AG20443 (cell line): ENCODE measurements at regions not wholly inside any gene's neighbourhood (a gene's known extent, or its start where the extent isn't known, plus 50 kb on each side); places are given as distances from the start of the nearest gene placed in this dataset.
"Not testable (repeated sequence)": the region's sequence is repeated elsewhere in the genome, so short reads cannot be mapped to it uniquely, and the experiment has no call there.

ENCODE experiments used
- DNase-seq: peaks from one replicate; pipeline ENCODE4 v3.0.0; 2012; ENCODE audit warnings: low spot score, mixed read lengths

- DNase-seq, result no peak
Measured at GRCh38 chr6:113754291-113754690, 102.9 kb upstream of the MARCKS start.

DNA sequence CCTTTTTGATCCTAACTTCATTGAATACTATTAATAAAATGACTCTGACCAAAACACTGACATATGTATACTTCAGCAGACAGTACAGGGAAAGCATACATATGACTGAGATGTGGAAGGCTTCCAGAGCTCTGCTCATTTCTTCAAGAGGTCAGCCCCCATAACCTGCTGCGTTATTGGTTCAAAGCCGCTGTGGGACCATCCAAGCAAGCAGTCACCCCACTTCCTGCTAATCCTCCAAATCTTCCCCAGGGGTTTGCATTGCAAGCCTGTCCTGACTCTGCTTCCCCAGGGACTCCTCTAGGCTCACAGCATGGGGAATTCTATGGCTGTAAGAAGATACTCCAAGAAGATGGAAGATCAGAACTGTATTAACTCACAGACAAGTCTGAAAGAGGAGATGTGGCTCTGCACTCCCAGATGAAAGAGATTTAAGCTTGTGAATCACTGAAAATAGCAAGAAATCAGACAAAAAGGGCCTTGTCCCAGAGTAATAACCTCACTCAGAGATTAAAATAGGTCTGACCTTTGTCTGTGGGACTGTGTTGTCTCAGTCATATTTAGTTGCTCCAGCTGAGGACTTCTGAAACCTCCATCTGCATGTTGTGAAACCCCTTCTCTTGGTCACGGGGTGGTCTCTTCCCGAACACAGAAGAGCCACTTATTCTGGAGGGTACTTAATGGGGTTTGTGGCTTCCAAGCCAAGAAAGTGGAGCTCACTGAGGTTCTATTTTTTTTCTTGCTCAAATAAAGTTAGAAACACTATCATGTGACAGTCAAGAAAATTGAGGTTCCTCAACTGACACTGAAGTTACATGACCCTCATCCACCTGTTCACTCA lies 101.5 kb upstream of the MARCKS start:
- no peak for DNase-seq

DNA sequence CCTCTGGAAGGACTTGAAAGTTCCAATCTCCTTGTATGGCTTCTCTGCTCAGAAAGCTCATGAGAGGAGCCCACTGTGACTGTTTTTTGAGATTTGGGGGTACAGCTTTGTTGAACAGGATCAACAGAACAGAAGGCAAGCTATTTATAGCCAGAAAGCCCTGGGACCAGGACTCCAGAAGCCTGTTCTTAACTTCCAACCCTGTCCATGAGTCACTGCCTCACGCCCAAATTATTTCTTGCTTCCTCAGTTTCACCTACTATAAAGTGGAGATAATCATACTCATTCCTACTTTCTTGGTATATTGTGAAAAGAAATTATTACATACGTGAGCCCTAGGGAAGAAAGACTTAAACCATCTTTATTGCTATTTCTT lies 100.9 kb upstream of the MARCKS start:
- DNase-seq, result no peak

DNA sequence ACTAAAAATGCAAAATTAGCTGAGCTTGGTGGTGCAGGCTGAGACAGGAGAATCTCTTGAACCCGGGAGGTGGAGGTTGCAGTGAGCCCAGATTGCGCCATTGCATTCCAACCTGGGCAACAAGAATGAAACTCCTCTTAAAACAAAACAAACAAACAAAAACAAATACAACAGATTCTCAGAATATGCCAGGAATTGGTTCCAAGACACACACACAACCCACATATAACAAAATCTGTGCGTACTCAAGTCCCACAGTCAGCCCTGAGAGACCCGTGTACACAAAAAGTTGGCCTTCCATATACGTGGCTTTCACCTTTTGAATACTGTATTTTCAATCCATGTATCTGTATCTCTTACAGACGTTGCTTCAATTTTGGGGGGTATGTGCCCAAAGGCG lies 98.9 kb upstream of the MARCKS start:
- no peak for DNase-seq

GRCh38 chr6:113758826-113759574 lies 98.1 kb upstream of the MARCKS start:
- no peak for DNase-seq

GRCh38 chr6:113762641-113763040 lies 94.5 kb upstream of the MARCKS start:
- no peak for DNase-seq

DNA sequence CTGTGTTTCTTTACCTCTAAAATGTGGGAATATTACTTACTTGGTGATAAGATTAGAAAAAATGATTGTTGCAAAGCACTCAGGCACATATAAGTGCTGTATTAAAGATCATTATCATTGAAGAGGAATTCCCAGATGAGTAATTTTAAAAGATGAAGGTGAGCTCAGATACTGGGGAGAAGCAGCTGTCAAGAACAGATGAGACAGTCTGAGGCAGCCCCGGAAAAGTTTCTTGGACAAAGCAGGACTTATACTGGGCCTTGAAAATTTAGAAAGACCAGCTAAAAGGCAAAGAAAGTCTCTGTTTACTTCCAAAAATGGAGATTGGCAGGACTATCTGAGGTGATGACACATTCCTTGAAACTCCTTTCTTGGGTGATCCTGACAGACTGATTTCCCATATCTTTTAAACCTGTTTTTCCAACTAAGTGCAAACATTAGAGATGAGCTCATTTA lies 93.8 kb upstream of the MARCKS start:
- DNase-seq, result no peak

- DNase-seq, result peak; percentile 61
Measured at GRCh38 chr6:113763876-113764275, 93.3 kb upstream of the MARCKS start.

DNA sequence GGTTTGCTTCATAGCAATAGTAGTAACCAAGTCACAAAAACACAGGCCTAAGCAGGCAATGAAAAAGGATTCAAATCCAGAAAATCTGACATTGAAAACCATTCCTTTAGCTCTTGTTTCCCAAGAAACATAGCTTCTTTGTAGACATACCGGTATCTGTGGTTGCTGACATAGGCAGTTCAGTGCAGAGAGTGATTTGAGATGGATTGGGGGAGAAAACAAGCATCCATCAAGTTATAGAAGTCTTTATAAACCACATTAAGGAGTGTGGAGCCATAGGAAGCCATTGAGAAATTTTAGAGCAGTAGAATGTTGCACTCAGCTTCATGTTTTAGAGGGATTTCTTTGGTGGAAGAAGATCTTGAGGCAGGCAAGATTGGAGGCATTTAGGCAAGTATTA lies 91.2 kb upstream of the MARCKS start:
- no peak for DNase-seq

DNA sequence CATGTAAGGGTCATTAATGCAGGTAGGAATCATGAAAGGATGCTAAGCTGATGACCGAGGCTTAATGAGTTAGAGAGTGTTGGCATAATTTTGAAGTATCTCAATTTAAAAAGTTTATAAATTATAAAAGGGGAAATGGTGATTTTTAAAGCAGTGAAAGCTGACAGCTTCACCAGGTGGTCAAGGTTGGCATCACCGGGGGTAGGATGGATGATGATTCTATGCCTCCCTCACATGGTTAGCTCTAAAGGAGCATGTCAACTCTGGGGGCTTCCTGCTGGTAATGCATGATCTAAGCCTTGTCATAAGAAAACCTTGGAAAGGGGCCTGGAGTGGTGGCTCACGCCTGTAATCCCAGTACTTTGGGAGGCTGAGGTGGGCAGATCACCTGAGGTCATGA lies 89.2 kb upstream of the MARCKS start:
- DNase-seq, result no peak

GRCh38 chr6:113772961-113773360 lies 84.2 kb upstream of the MARCKS start:
- DNase-seq, result no peak

DNA sequence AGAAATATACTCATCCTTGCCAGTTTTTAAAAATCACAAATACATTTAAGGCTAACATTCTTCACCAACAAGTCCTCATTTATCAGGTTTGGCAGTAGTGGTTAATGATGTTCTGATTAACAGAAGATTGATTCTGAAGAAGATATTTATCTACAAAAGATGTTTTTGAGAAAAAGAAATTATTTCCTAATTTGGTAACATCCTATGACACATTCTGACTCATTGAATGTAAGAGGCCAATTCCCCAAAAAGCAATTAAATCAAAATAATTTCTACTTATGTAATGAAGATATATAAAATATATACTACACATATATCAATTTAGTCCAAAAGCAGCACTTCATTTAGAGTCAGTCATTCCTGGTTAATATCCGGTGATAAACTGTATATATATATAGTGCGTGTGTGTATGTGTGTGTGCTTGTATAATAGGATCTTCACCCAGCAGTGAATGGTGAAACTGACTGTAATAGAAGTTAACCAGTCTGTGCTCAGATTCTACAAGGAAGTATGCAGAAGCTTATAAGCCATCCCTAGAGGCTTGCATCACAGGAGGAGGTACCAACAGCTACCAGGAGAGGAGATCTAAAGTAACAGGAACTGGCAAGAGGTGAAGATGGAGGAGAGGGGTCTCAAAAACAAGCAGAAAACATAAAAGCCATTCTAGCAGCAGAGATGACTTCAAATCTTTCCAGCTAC lies 82.9 kb upstream of the MARCKS start:
- DNase-seq, result peak; percentile 28

GRCh38 chr6:113776998-113777397 lies 80.1 kb upstream of the MARCKS start:
- no peak for DNase-seq

DNA sequence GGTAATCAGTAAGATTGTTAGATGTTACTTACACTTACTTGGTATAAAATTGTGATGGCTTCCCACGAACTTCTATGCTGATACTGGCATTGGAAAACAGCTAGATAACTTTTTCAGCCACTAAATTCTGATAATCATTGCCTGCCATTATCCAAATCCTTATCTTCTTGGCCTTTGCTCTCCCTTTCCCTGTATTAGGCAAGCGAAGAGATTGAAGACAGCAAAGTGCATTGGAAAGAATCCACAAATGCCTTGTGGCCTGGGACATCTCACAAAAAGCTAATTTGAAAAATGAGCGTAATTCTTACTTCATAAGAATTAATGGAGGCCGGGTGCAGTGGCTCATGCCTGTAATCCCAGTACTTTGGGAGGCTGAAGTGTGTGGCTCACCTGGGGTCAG lies 79.5 kb upstream of the MARCKS start:
- DNase-seq, result no peak

DNA sequence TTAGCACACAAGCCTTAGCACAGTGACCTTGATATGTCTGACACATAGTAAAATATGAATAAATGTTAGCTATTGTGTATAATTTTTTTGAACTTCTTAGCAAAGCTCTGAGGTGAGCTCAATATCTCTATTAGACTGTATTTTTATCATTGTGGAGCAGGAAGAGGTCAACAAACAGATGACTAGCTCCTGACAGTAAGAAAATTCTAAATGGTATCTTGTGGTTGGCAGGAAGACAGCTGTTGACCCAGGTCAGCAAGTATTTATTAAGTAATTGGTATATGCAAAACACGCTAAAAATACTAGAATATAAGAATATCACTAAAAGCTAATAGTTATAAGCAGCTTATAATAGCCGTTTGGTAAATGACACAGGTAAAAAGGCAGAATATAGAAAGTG lies 77.5 kb upstream of the MARCKS start:
- DNase-seq, result no peak

- DNase-seq, result no peak
Measured at GRCh38 chr6:113782636-113783035, 74.5 kb upstream of the MARCKS start.

DNA sequence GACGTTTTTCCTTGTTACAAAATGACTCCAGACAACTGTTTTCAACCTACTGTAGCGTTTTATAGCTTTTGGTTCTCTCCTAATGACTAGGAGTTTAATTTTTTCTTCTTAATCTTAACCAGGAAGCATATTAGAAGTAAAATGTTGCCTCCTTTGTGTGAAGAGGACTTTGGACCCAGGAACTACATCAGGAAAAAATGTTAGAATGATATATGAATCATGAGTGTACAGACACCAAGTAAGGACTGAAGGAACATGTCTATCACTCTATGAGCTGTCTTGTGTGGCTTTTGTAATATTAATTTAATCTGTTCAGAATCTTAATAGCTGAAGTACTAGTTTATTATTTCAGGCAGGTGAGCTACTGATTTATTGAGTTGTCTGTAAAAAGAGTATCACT lies 71.0 kb upstream of the MARCKS start:
- no peak for DNase-seq

GRCh38 chr6:113788586-113788985 lies 68.6 kb upstream of the MARCKS start:
- no peak for DNase-seq

DNA sequence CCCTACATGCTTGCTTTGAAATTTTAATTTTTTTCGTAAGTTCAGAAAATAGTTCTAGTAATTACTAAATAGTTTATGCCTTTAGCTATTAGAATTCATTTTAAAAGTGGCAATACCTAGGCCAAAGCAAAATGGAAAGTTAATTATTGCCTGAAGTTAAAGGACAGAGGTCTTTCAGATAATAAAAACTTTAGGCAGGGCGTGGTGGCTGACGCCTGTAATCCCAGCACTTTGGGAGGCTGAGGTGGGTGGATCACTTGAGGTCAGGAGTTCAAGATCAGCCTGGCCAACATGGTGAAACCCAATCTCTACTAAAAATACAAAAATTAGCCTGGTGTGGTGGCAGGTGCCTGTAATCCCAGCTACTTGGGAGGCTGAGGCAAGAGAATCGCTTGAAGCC lies 65.9 kb upstream of the MARCKS start:
- not testable (repeated sequence) for DNase-seq

DNA sequence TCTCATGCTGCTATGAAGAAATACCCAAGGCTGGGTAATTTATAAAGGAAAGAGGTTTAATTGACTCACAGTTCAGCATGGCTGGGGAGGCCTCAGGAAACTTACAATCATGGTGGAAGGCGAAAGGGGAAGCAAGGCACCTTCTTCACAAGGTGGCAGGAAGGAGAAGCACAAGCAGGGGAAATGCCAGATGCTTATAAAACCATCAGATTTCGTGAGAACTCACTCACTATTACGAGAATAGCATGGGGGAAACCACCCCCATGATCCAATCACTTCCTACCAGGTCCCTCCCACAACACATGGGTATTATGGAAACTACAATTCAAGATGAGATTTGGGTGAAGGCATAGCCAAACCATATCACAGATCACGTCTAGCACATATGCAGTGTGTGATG lies 61.8 kb upstream of the MARCKS start:
- not testable (repeated sequence) for DNase-seq

DNA sequence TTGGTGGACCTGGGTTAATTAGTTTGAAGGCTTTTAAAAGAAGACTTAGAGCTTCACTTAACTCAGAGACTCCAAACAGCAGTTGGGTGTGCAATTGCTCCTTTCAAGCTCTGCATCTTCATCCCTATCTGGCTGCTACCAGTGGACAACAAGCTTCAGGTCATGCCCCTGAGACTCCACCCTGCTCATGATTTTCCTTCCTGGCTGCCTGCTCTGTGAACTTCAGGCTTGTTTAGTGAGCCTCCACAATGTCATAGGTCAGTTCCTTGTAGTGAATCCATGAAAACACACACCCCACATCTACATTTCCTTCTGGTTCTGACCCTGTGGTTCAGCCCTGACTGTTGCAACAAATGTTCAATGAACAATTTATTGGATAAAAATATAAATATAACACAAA lies 61.1 kb upstream of the MARCKS start:
- DNase-seq, result no peak

DNA sequence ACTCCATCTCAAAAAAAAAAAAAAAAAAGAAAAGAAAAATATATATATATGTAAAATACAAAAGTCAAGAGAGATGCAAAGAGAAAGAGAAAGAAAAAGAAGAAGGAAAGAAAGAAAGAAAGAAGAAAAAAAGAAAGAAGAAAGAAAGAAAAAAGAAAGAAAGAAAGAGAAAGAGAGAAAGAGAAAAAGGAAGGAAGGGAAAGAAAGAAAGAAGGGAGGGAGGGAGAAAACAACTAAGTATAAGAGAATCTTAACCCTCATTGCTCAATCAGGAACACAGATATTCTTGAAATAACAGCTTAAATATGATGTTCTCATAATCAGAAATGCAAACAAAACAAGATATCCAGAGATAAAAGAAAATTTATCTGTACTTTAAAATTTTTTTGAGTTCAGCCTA lies 54.4 kb upstream of the MARCKS start:
- DNase-seq, result no peak
